Neural cell (in vitro differentiated cells): ENCODE measurements at regions not wholly inside any gene's neighbourhood (a gene's known extent, or its start where the extent isn't known, plus 50 kb on each side); places are given as distances from the start of the nearest gene placed in this dataset.

Experiments
- H2AFZ ChIP-seq: fragments of 200-600, 300-800 bp; sonication (generic), shearing (Covaris generic); 2 replicates; pipeline ENCODE4 v1.6.0; 2014; ENCODE audit warnings: low read depth, mild to moderate bottlenecking, antibody characterized with exemption, low read length, moderate library complexity
- H3F3A ChIP-seq: fragments of 200-600 bp; shearing (Covaris generic); 2 replicates; pipeline ENCODE4 v1.6.1; 2016; ENCODE audit warnings: mild to moderate bottlenecking, moderate library complexity, mixed read lengths, antibody characterized with exemption, low read length; ENCODE audit not compliant: insufficient read depth, poor library complexity, severe bottlenecking
- H3K27ac ChIP-seq: fragments of 200-600, 300-800 bp; sonication (generic), shearing (Covaris generic); 2 replicates; pipeline ENCODE4 v1.5.1; 2014; ENCODE audit warnings: mild to moderate bottlenecking, low read length, moderate library complexity
- H3K27me3 ChIP-seq: fragments of 300-800, 200-600 bp; sonication (generic), shearing (Covaris generic); 2 replicates; pipeline ENCODE4 v1.6.0; 2014; ENCODE audit warnings: mild to moderate bottlenecking, low read depth, low read length, moderate library complexity; ENCODE audit not compliant: insufficient read depth
- H3K36me3 ChIP-seq: fragments of 300-800, 200-600 bp; sonication (generic), shearing (Covaris generic); 2 replicates; pipeline ENCODE4 v1.5.1; 2014; ENCODE audit warnings: mild to moderate bottlenecking, antibody characterized with exemption, low read length, moderate library complexity; ENCODE audit not compliant: insufficient read depth
- H3K4me2 ChIP-seq: fragments of 300-800, 200-600 bp; sonication (generic), shearing (Covaris generic); 2 replicates; pipeline ENCODE4 v1.6.0; 2014; ENCODE audit warnings: mild to moderate bottlenecking, low read length
- H3K4me3 ChIP-seq: fragments of 300-800, 200-600 bp; sonication (generic), shearing (Covaris generic); 2 replicates; pipeline ENCODE4 v1.5.1; 2014; ENCODE audit warnings: mild to moderate bottlenecking, low read length, moderate library complexity
- H3K79me2 ChIP-seq: fragments of 200-600 bp; shearing (Covaris generic); replicated peaks from 2 replicates; pipeline ENCODE4 v1.6.0; 2014; ENCODE audit warnings: mild to moderate bottlenecking, low read length, moderate library complexity; ENCODE audit not compliant: insufficient read depth
- H3K9ac ChIP-seq: fragments of 300-800, 200-600 bp; sonication (generic), shearing (Covaris generic); 2 replicates; pipeline ENCODE4 v1.6.1; 2016; ENCODE audit warnings: mild to moderate bottlenecking, low read length, mixed read lengths
- H3K9me2 ChIP-seq: fragments of 200-600 bp; shearing (Covaris generic); 2 replicates; pipeline ENCODE4 v1.6.1; 2016; ENCODE audit warnings: mild to moderate bottlenecking, low read length, mixed read lengths; ENCODE audit not compliant: insufficient read depth
- H3K9me3 ChIP-seq: fragments of 200-600, 300-800 bp; sonication (generic), shearing (Covaris generic); 2 replicates; pipeline ENCODE4 v1.6.1; 2016; ENCODE audit warnings: mild to moderate bottlenecking, mixed run types, low read length, moderate library complexity, mixed read lengths
- H4K20me1 ChIP-seq: fragments of 200-600 bp; shearing (Covaris generic); 2 replicates; pipeline ENCODE4 v1.6.1; 2016; ENCODE audit warnings: mild to moderate bottlenecking, mixed run types; ENCODE audit not compliant: insufficient read depth
- CTCF ChIP-seq: fragments of 450-650 bp; IDR thresholded peaks from 2 replicates; pipeline ENCODE4 v1.5.1; 2014; ENCODE audit warnings: antibody characterized with exemption, mild to moderate bottlenecking, moderate library complexity; ENCODE audit not compliant: poor library complexity, severe bottlenecking
- EP300 ChIP-seq: fragments of 450-650 bp; conservative IDR thresholded peaks from 2 replicates; pipeline ENCODE4 v1.6.1; 2014; ENCODE audit warnings: antibody characterized with exemption, mild to moderate bottlenecking, moderate library complexity; ENCODE audit not compliant: poor library complexity, severe bottlenecking
- EZH2 ChIP-seq: fragments of 200-600, 300-800 bp; shearing (Covaris generic), sonication (generic); IDR thresholded peaks from 2 replicates; pipeline ENCODE4 v1.6.1; 2014; ENCODE audit warnings: antibody characterized with exemption, low read length, borderline replicate concordance, mild to moderate bottlenecking; ENCODE audit not compliant: insufficient read depth, poor library complexity, severe bottlenecking
- MXI1 ChIP-seq: fragments of 450-650 bp; conservative IDR thresholded peaks from 2 replicates; pipeline ENCODE4 v1.6.1; 2014; ENCODE audit warnings: antibody characterized with exemption, mild to moderate bottlenecking; ENCODE audit not compliant: poor library complexity, severe bottlenecking
- POLR2AphosphoS5 ChIP-seq: IDR thresholded peaks from 2 replicates; pipeline ENCODE4 v1.6.1; 2012
- RAD21 ChIP-seq: fragments of 450-650 bp; conservative IDR thresholded peaks from 2 replicates; pipeline ENCODE4 v1.6.1; 2014; ENCODE audit warnings: antibody characterized with exemption, mild to moderate bottlenecking, moderate library complexity
- REST ChIP-seq: IDR thresholded peaks from 2 replicates; pipeline ENCODE4 v1.6.1; 2012; ENCODE audit warnings: borderline replicate concordance
- SMC3 ChIP-seq: fragments of 450-650 bp; conservative IDR thresholded peaks from 2 replicates; pipeline ENCODE4 v1.6.1; 2014; ENCODE audit warnings: antibody characterized with exemption, mild to moderate bottlenecking, moderate library complexity; ENCODE audit not compliant: poor library complexity
- TAF1 ChIP-seq: IDR thresholded peaks from 2 replicates; pipeline ENCODE4 v1.6.1; 2012; ENCODE audit warnings: low read depth

DNA sequence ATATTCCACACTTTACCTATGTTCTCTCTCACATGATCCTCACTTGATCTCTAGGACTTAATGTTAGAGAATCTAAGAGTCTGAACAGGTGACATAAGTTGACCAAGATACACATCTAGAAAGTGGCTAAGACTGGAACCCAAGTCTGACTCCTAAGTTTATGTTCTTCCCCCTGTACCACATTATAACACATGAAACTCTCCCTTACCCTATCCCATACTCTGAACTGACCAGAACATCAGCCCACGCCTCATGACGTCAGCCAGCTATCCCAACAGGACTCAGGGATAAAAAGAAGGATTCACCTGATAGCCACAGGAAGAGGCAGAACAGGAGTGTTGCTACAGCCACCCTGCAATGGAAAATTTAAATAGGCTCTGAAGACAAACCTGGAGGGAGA, 392.2 kb downstream of the ZEB2 start:
- Histone ChIP-seq H3K27ac (no peak overlapping the region), H3K4me2 (no peak overlapping the region), H3F3A (no peaks in the 10 kb centered on the region), H3K9me2 (no peaks in the 10 kb centered on the region), H3K9ac (no peak overlapping the region), H3K79me2 (no peaks in the 10 kb centered on the region), H2AFZ (no peak overlapping the region), H4K20me1 (no peaks in the 10 kb centered on the region), H3K36me3 (no peaks in the 10 kb centered on the region), H3K4me3 (no peak overlapping the region), H3K9me3 (no peaks in the 10 kb centered on the region), H3K27me3 (no peaks in the 10 kb centered on the region)
- no peak for TF ChIP-seq REST
- no peak for TF ChIP-seq MXI1
- no peak for TF ChIP-seq POLR2AphosphoS5
- no peak for TF ChIP-seq EZH2
- TF ChIP-seq SMC3, result no peak
- no peak for TF ChIP-seq EP300
- TF ChIP-seq TAF1, result no peak
- no peak for TF ChIP-seq RAD21
- TF ChIP-seq CTCF, result no peak

DNA sequence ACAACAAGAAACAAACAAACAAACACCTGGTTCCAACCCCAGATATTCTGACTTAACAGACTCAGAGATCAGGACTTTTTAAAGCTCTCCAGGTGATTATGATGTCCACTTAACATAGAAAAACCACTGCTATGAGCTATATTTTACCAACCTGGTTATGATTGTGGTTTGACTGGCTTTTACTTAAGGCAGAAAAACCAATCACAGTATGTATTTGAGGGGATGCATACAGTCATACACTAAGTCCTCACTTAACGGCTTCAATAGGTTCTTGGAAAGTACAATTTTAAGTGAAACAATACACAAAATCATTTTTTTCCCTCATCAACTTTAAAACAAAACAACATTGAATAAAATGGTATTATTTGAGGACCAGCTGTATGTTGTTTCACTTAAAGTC, 393.6 kb downstream of the ZEB2 start:
- H2AFZ ChIP-seq, result no peak overlapping the region
- H3K9ac ChIP-seq, result no peak overlapping the region
- H4K20me1 ChIP-seq, result no peaks in the 10 kb centered on the region
- no peak overlapping the region for H3K27ac ChIP-seq
- H3K9me3 ChIP-seq, result no peaks in the 10 kb centered on the region
- no peaks in the 10 kb centered on the region for H3K27me3 ChIP-seq
- no peak overlapping the region for H3K4me2 ChIP-seq
- H3K79me2 ChIP-seq, result no peaks in the 10 kb centered on the region
- H3K4me3 ChIP-seq, result no peak overlapping the region
- H3K36me3 ChIP-seq, result no peaks in the 10 kb centered on the region
- TF ChIP-seq POLR2AphosphoS5, result no peak
- TF ChIP-seq EP300, result no peak
- no peak for TF ChIP-seq RAD21
- no peak for TF ChIP-seq SMC3
- TF ChIP-seq MXI1, result no peak
- no peak for TF ChIP-seq REST
- TF ChIP-seq TAF1, result no peak
- TF ChIP-seq EZH2, result no peak
- no peak for TF ChIP-seq CTCF
- no peaks in the 10 kb centered on the region for H3K9me2 ChIP-seq
- H3F3A ChIP-seq, result no peaks in the 10 kb centered on the region
